ENCODE measurements at regions not wholly inside any gene's neighbourhood (a gene's known extent, or its start where the extent isn't known, plus 50 kb on each side); places are given as distances from the start of the nearest gene placed in this dataset.

GRCh38 chr10:69703766-69704630 lies 74.0 kb downstream of the FAM241B start:
- no peak for TF ChIP-seq EZH2 (IDR thresholded peaks at IDR 0.05; ENCODE audit: low read depth)
- TF ChIP-seq, protein P1, sequence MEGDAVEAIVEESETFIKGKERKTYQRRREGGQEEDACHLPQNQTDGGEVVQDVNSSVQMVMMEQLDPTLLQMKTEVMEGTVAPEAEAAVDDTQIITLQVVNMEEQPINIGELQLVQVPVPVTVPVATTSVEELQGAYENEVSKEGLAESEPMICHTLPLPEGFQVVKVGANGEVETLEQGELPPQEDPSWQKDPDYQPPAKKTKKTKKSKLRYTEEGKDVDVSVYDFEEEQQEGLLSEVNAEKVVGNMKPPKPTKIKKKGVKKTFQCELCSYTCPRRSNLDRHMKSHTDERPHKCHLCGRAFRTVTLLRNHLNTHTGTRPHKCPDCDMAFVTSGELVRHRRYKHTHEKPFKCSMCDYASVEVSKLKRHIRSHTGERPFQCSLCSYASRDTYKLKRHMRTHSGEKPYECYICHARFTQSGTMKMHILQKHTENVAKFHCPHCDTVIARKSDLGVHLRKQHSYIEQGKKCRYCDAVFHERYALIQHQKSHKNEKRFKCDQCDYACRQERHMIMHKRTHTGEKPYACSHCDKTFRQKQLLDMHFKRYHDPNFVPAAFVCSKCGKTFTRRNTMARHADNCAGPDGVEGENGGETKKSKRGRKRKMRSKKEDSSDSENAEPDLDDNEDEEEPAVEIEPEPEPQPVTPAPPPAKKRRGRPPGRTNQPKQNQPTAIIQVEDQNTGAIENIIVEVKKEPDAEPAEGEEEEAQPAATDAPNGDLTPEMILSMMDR (conservative IDR thresholded peaks at IDR 0.05), result no peak

Data from PC-9 (cell line).